Endothelial cell of umbilical vein (primary cell): ENCODE measurements at regions not wholly inside any gene's neighbourhood (a gene's known extent, or its start where the extent isn't known, plus 50 kb on each side); places are given as distances from the start of the nearest gene placed in this dataset.

Experiments
- BruUV-seq: library from RNA; stranded (reverse); fragments of 400-500 nt; replicated peaks from 2 replicates; lab custom pipeline; 2021; lab: Mats Ljungman, UMichigan
- CTCF ChIA-PET: fragments of 300-600, 350-600 bp; sonication (Branson Sonifier 250); formaldehyde crosslinking; loops from one replicate; lab custom pipeline; 2021; ENCODE audit warnings: antibody characterized with exemption, inconsistent platforms; lab: Charles Lee
- POLR2A ChIA-PET: fragments of 300-600, 350-600 bp; sonication (Branson Sonifier 250); formaldehyde crosslinking; loops from one replicate; lab custom pipeline; 2021; ENCODE audit warnings: antibody characterized with exemption, inconsistent platforms; lab: Charles Lee
- DNase-seq: peaks from one replicate; pipeline ENCODE4 v3.0.0-alpha.2; 2011; ENCODE audit warnings: low read depth, low spot score
- FAIRE-seq: peaks from 2 replicates; lab custom pipeline; 2011; peaks lifted over from hg19 to GRCh38; lab: Jason Lieb, UNC
- H2AFZ ChIP-seq: 2 replicates; pipeline ENCODE4 v1.6.0; 2012; ENCODE audit warnings: low read depth, low read length, control low read depth, inconsistent platforms
- H3K27ac ChIP-seq: 2 replicates; pipeline ENCODE4 v1.5.1; 2011; ENCODE audit warnings: low read depth, mild to moderate bottlenecking, control low read depth, low read length, moderate library complexity; ENCODE audit not compliant: insufficient read depth
- H3K27me3 ChIP-seq, 2 experiments: 2 replicates each; pipeline versions ENCODE4 v1.6.0 to v1.6.1; 2011; ENCODE audit warnings: low read length in 2 of 2, mixed read lengths in 1 of 2; ENCODE audit not compliant: control insufficient read depth in 2 of 2, insufficient read depth in 2 of 2
- H3K36me3 ChIP-seq, 2 experiments: 2 replicates in 1 of 2; 3 replicates in 1 of 2; pipeline ENCODE4 v1.5.1; 2011; ENCODE audit warnings: low read length in 2 of 2, mild to moderate bottlenecking in 1 of 2, moderate library complexity in 1 of 2; ENCODE audit not compliant: control insufficient read depth in 2 of 2, insufficient read depth in 2 of 2; ENCODE audit errors: extremely low read depth in 1 of 2
- H3K4me1 ChIP-seq: 3 replicates; pipeline ENCODE4 v1.5.1; 2011; ENCODE audit warnings: mild to moderate bottlenecking, low read length; ENCODE audit not compliant: control insufficient read depth, insufficient read depth; ENCODE audit errors: extremely low read depth
- H3K4me2 ChIP-seq: 2 replicates; pipeline ENCODE4 v1.6.1; 2011; ENCODE audit warnings: low read length, control low read depth, mixed read lengths; ENCODE audit not compliant: insufficient read depth
- H3K4me3 ChIP-seq, 3 experiments: fragments of 200-600 bp in 1 of 3; sonication (generic), shearing (Covaris generic) in 1 of 3; replicated peaks in 1 of 3; 2 replicates each; pipeline ENCODE4 v1.5.1; 2011 to 2016; ENCODE audit warnings: control low read depth in 3 of 3, low read length in 3 of 3, mild to moderate bottlenecking in 2 of 3, inconsistent platforms in 1 of 3, low read depth in 1 of 3, moderate library complexity in 1 of 3; ENCODE audit not compliant: insufficient read depth in 1 of 3
- H3K79me2 ChIP-seq: 2 replicates; pipeline ENCODE4 v1.6.0; 2012; ENCODE audit warnings: low read length, inconsistent platforms; ENCODE audit not compliant: control insufficient read depth, insufficient read depth
- H3K9ac ChIP-seq: replicated peaks from 2 replicates; pipeline ENCODE3; 2011; ENCODE audit warnings: low read length, control low read depth; ENCODE audit not compliant: insufficient read depth; ENCODE audit errors: extremely low read depth
- H3K9me1 ChIP-seq: replicated peaks from 3 replicates; pipeline ENCODE4 v1.6.0; 2011; ENCODE audit warnings: mild to moderate bottlenecking, low read length; ENCODE audit not compliant: control insufficient read depth, insufficient read depth; ENCODE audit errors: extremely low read depth
- H3K9me3 ChIP-seq: replicated peaks from 2 replicates; pipeline ENCODE4 v1.5.1; 2012; ENCODE audit warnings: low read length, inconsistent platforms; ENCODE audit not compliant: control insufficient read depth, insufficient read depth
- H4K20me1 ChIP-seq: replicated peaks from 2 replicates; pipeline ENCODE3; 2011; ENCODE audit warnings: mild to moderate bottlenecking, low read length; ENCODE audit not compliant: control insufficient read depth, insufficient read depth; ENCODE audit errors: extremely low read depth
- EZH2 ChIP-seq: IDR thresholded peaks from 2 replicates; pipeline ENCODE4 v1.6.1; 2012; ENCODE audit warnings: borderline replicate concordance, low read depth, mild to moderate bottlenecking, moderate library complexity, low read length, inconsistent platforms; ENCODE audit not compliant: severe bottlenecking
- FOS ChIP-seq: IDR thresholded peaks from 2 replicates; pipeline ENCODE4 v1.6.1; 2011; ENCODE audit warnings: mild to moderate bottlenecking, low read length, moderate library complexity, borderline replicate concordance; ENCODE audit not compliant: insufficient read depth
- GATA2 ChIP-seq: IDR thresholded peaks from 2 replicates; pipeline ENCODE4 v1.7.0; 2011; ENCODE audit warnings: low read depth, mild to moderate bottlenecking, moderate library complexity, mixed read lengths, low read length; ENCODE audit not compliant: insufficient read length, insufficient read depth
- JUN ChIP-seq: IDR thresholded peaks from 2 replicates; pipeline ENCODE4 v1.6.1; 2011; ENCODE audit warnings: borderline replicate concordance, low read depth; ENCODE audit not compliant: insufficient read length, insufficient read depth
- MYC ChIP-seq: IDR thresholded peaks from one replicate; pipeline ENCODE4 v1.6.1; 2011; ENCODE audit warnings: mild to moderate bottlenecking, low read depth, low read length
- POLR2A ChIP-seq: IDR thresholded peaks from 2 replicates; pipeline ENCODE4 v1.6.1; 2012; ENCODE audit warnings: low read depth, mild to moderate bottlenecking, control low read depth, low read length
- POLR2AphosphoS5 ChIP-seq: IDR thresholded peaks from 2 replicates; pipeline ENCODE4 v1.6.1; 2012; ENCODE audit warnings: low read depth, mild to moderate bottlenecking, control low read depth, low read length, moderate library complexity; ENCODE audit not compliant: insufficient read depth
- dilution Hi-C: fragments of 300-500 bp; cut with MboI; formaldehyde crosslinking; loops from one replicate; pipeline ENCODE4 v1.15.0; 2019; ENCODE audit warnings: low sequenced_read_pairs; ENCODE audit not compliant: extremely low pct_ligation_motif_present
- intact Hi-C: fragments of 100-400 bp; cut with micrococcal nuclease; formaldehyde crosslinking; loops from one replicate; pipeline ENCODE4 v1.10.0; 2022
- TF ChIP-seq, protein P1 (sequence below), 2 donors: IDR thresholded peaks; 1 replicate in 1 of 2; 2 replicates in 1 of 2; pipeline ENCODE4 v1.5.1; 2011; ENCODE audit warnings: low read length in 2 of 2, mild to moderate bottlenecking in 2 of 2, moderate library complexity in 2 of 2, control low read depth in 1 of 2, inconsistent platforms in 1 of 2, low read depth in 1 of 2; ENCODE audit not compliant: insufficient read depth in 1 of 2; ENCODE audit errors: extremely low read depth in 1 of 2
- TF ChIP-seq, protein P2 (sequence below): IDR thresholded peaks from 2 replicates; pipeline ENCODE4 v1.6.1; 2011; ENCODE audit not compliant: insufficient read depth, insufficient read length

DNA sequence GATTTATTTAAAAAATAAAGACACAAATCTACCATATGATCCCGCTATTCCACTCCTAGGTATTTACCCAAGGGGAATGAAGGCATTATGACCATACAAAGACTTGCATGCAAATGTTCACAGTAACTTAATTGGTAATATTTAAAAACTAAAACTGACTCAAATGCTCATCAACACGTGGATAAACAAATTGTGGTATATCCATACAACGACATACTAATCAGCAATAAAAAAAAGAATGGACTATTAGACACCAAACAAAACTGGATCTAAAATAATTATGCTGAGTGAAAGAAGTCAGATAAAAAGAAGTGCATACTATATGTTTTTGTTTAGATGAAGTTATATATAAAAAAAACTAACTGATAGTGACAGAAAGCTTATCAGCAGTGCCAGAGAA lies 428.3 kb downstream of the ZEB2 start:
- no peak overlapping the region for H2AFZ ChIP-seq
- H3K4me3 ChIP-seq: no peak overlapping the region
- ChIA-PET POLR2A (no interaction called here), CTCF (no interaction called here)
- intact Hi-C loops: loop anchor here (10.0 kb wide), 1 partner anchor 423 kb away; no protein-coding TSS in a partner anchor
- H3K36me3 ChIP-seq: no peaks in the 10 kb centered on the region
- no peak for TF ChIP-seq POLR2A
- TF ChIP-seq EZH2: no peak
- TF ChIP-seq, protein P1, sequence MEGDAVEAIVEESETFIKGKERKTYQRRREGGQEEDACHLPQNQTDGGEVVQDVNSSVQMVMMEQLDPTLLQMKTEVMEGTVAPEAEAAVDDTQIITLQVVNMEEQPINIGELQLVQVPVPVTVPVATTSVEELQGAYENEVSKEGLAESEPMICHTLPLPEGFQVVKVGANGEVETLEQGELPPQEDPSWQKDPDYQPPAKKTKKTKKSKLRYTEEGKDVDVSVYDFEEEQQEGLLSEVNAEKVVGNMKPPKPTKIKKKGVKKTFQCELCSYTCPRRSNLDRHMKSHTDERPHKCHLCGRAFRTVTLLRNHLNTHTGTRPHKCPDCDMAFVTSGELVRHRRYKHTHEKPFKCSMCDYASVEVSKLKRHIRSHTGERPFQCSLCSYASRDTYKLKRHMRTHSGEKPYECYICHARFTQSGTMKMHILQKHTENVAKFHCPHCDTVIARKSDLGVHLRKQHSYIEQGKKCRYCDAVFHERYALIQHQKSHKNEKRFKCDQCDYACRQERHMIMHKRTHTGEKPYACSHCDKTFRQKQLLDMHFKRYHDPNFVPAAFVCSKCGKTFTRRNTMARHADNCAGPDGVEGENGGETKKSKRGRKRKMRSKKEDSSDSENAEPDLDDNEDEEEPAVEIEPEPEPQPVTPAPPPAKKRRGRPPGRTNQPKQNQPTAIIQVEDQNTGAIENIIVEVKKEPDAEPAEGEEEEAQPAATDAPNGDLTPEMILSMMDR (IDR thresholded peaks at IDR 0.05; ENCODE audit: extremely low read depth in 1 of 2, insufficient read depth in 1 of 2, low read depth in 1 of 2, low read length in 2 of 2): no peak
- no peak for TF ChIP-seq GATA2
- TF ChIP-seq JUN: no peak
- TF ChIP-seq, protein P2, sequence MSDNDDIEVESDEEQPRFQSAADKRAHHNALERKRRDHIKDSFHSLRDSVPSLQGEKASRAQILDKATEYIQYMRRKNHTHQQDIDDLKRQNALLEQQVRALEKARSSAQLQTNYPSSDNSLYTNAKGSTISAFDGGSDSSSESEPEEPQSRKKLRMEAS: no peak
- TF ChIP-seq MYC: no peak
- TF ChIP-seq POLR2AphosphoS5: no peak
- TF ChIP-seq FOS: no peak
- H3K4me2 ChIP-seq: no peak overlapping the region
- no peaks in the 10 kb centered on the region for H3K79me2 ChIP-seq
- no peaks in the 10 kb centered on the region for H3K4me1 ChIP-seq
- no peak overlapping the region for H3K9ac ChIP-seq
- no peaks in the 10 kb centered on the region for H4K20me1 ChIP-seq
- DNase-seq (no peak), FAIRE-seq (no peak)
- no peak overlapping the region for H3K27ac ChIP-seq
- no peaks in the 10 kb centered on the region for H3K27me3 ChIP-seq
- dilution Hi-C loops: no loop called here
- no peaks in the 10 kb centered on the region for H3K9me1 ChIP-seq
- BruUV-seq: no TSS peak
- no peaks in the 10 kb centered on the region for H3K9me3 ChIP-seq
